Anterior cingulate cortex (tissue), 58 donors: ENCODE measurements at regions not wholly inside any gene's neighbourhood (a gene's known extent, or its start where the extent isn't known, plus 50 kb on each side); places are given as distances from the start of the nearest gene placed in this dataset.
A peak's percentile ranks its signal among the peaks of the same experiment; 100 is the strongest.
"Not testable (repeated sequence)": the region's sequence is repeated elsewhere in the genome, so short reads cannot be mapped to it uniquely, and the experiment has no call there.

Experiments used
- DNase-seq, 58 donors: peaks; one replicate each; lab custom pipeline; 2025; lab: John Stamatoyannopoulos, UW

- DNase-seq = no peak
Measured at GRCh38 chr7:113338071-113338696, 219.8 kb upstream of the SMIM30 start.

- not testable (repeated sequence) for DNase-seq
Measured at GRCh38 chr7:113336838-113337237, 218.5 kb upstream of the SMIM30 start.

- no peak for DNase-seq
Measured at GRCh38 chr7:113331155-113331898, 213.0 kb upstream of the SMIM30 start.

- no peak for DNase-seq
Measured at GRCh38 chr7:113321201-113321600, 202.8 kb upstream of the SMIM30 start.

- no peak for DNase-seq
Measured at GRCh38 chr7:113320419-113320818, 202.1 kb upstream of the SMIM30 start.

- no peak for DNase-seq
Measured at GRCh38 chr7:113314594-113314993, 196.2 kb upstream of the SMIM30 start.

- DNase-seq = no peak
Measured at GRCh38 chr7:113308399-113308798, 190.0 kb upstream of the SMIM30 start.

GRCh38 chr7:113307147-113307546 is 188.8 kb upstream of the SMIM30 start:
- DNase-seq = no peak

GRCh38 chr7:113306302-113306701 is 187.9 kb upstream of the SMIM30 start:
- DNase-seq = no peak

- DNase-seq = no peak
Measured at GRCh38 chr7:113304104-113304503, 185.8 kb upstream of the SMIM30 start.

- not testable (repeated sequence) for DNase-seq
Measured at GRCh38 chr7:113303388-113303787, 185.0 kb upstream of the SMIM30 start.

GRCh38 chr7:113301983-113302382 is 183.6 kb upstream of the SMIM30 start:
- DNase-seq = no peak

- no peak for DNase-seq
Measured at GRCh38 chr7:113301141-113301540, 182.8 kb upstream of the SMIM30 start.

GRCh38 chr7:113299748-113300147 is 181.4 kb upstream of the SMIM30 start:
- no peak for DNase-seq

- DNase-seq = no peak
Measured at GRCh38 chr7:113298501-113298900, 180.1 kb upstream of the SMIM30 start.

GRCh38 chr7:113294750-113295149 is 176.4 kb upstream of the SMIM30 start:
- no peak for DNase-seq

- DNase-seq = no peak
Measured at GRCh38 chr7:113292105-113292504, 173.8 kb upstream of the SMIM30 start.

GRCh38 chr7:113291058-113291457 is 172.7 kb upstream of the SMIM30 start:
- DNase-seq = no peak

- peak in 3 of 58 donors; percentile 2 to 11 (median 3) for DNase-seq
Measured at GRCh38 chr7:113289140-113289740, 170.9 kb upstream of the SMIM30 start.

GRCh38 chr7:113285411-113285810 is 167.1 kb upstream of the SMIM30 start:
- DNase-seq = no peak

GRCh38 chr7:113283861-113284260 is 165.5 kb upstream of the SMIM30 start:
- no peak for DNase-seq

GRCh38 chr7:113282875-113283274 is 164.5 kb upstream of the SMIM30 start:
- no peak for DNase-seq
